CD14-positive monocyte (primary cell): ENCODE measurements at regions not wholly inside any gene's neighbourhood (a gene's known extent, or its start where the extent isn't known, plus 50 kb on each side); places are given as distances from the start of the nearest gene placed in this dataset.

Experiments
- DNase-seq, 3 donors: peaks; one replicate each; pipeline ENCODE4 v3.0.0-alpha.2; 2011 to 2022
- H2AFZ ChIP-seq: 2 replicates; pipeline ENCODE4 v1.6.0; 2012; ENCODE audit warnings: mild to moderate bottlenecking, low read depth, low read length, inconsistent platforms; ENCODE audit not compliant: insufficient read depth, poor library complexity, severe bottlenecking
- H3K27ac ChIP-seq, 2 donors: 1 replicate in 1 of 2; 2 replicates in 1 of 2; pipeline ENCODE4 v1.5.1; 2012 to 2013; ENCODE audit warnings: low read length in 2 of 2, control low read depth in 1 of 2, inconsistent platforms in 1 of 2, low read depth in 1 of 2, mild to moderate bottlenecking in 1 of 2
- H3K27me3 ChIP-seq, 2 donors: one replicate each; pipeline versions ENCODE4 v1.6.0 to v1.6.1; 2011 to 2013; ENCODE audit warnings: low read length in 2 of 2; ENCODE audit not compliant: control insufficient read depth in 2 of 2, insufficient read depth in 2 of 2
- H3K36me3 ChIP-seq, 2 donors: replicated peaks in 1 of 2; 1 replicate in 1 of 2; 2 replicates in 1 of 2; pipeline versions ENCODE4 v1.5.1 to v1.6.1; 2012 to 2013; ENCODE audit warnings: low read length in 2 of 2, control low read depth in 1 of 2, inconsistent platforms in 1 of 2, mild to moderate bottlenecking in 1 of 2; ENCODE audit not compliant: insufficient read depth in 2 of 2, control insufficient read depth in 1 of 2
- H3K4me1 ChIP-seq, 2 donors: 1 replicate in 1 of 2; 2 replicates in 1 of 2; pipeline versions ENCODE4 v1.5.1 to v1.6.1; 2012 to 2013; ENCODE audit warnings: low read length in 2 of 2, control low read depth in 1 of 2, inconsistent platforms in 1 of 2, mild to moderate bottlenecking in 1 of 2, moderate library complexity in 1 of 2; ENCODE audit not compliant: insufficient read depth in 2 of 2, control insufficient read depth in 1 of 2
- H3K4me2 ChIP-seq: replicated peaks from 2 replicates; pipeline ENCODE3; 2012; ENCODE audit warnings: low read length, moderate library complexity, mild to moderate bottlenecking; ENCODE audit not compliant: poor library complexity, severe bottlenecking; ENCODE audit errors: extremely low read depth
- H3K4me3 ChIP-seq, 3 experiments: fragments of 200-600 bp in 1 of 3; sonication (generic) in 1 of 3; replicated peaks in 1 of 3; 1 replicate in 2 of 3; 2 replicates in 1 of 3; pipeline ENCODE4 v1.5.1; 2011 to 2013; ENCODE audit warnings: low read length in 3 of 3, mild to moderate bottlenecking in 3 of 3, control low read depth in 2 of 3, low read depth in 2 of 3, inconsistent platforms in 1 of 3, moderate library complexity in 1 of 3
- H3K79me2 ChIP-seq: 2 replicates; pipeline ENCODE4 v1.6.0; 2012; ENCODE audit warnings: mild to moderate bottlenecking, control low read depth, inconsistent platforms, low read length, moderate library complexity; ENCODE audit not compliant: insufficient read depth
- H3K9ac ChIP-seq: 2 replicates; pipeline ENCODE4 v1.6.0; 2017; ENCODE audit warnings: low read length, mild to moderate bottlenecking; ENCODE audit not compliant: insufficient read depth, poor library complexity, severe bottlenecking
- H3K9me3 ChIP-seq, 2 donors: replicated peaks in 1 of 2; 1 replicate in 1 of 2; 2 replicates in 1 of 2; pipeline versions ENCODE4 v1.5.1 to v1.6.1; 2012 to 2013; ENCODE audit warnings: low read length in 2 of 2, control low read depth in 1 of 2; ENCODE audit not compliant: control insufficient read depth in 1 of 2, insufficient read depth in 1 of 2
- H4K20me1 ChIP-seq: 2 replicates; pipeline ENCODE4 v1.6.0; 2012; ENCODE audit warnings: mild to moderate bottlenecking, low read length, control low read depth, moderate library complexity; ENCODE audit not compliant: insufficient read depth
- H3K27ac Mint-ChIP-seq, 7 donors: one replicate each; pipeline ENCODE4 v1.8.0; 2020; ENCODE audit warnings: mild to moderate bottlenecking in 7 of 7, mixed read lengths in 7 of 7, moderate library complexity in 6 of 7, inconsistent platforms in 2 of 7
- H3K27me3 Mint-ChIP-seq, 3 donors: one replicate each; pipeline ENCODE4 v1.8.0; 2021 to 2022; ENCODE audit warnings: low read depth in 3 of 3, mild to moderate bottlenecking in 3 of 3, mixed read lengths in 3 of 3, moderate library complexity in 3 of 3, inconsistent platforms in 1 of 3
- H3K36me3 Mint-ChIP-seq, 2 donors: one replicate each; pipeline ENCODE4 v1.8.0; 2020; ENCODE audit warnings: mixed read lengths in 2 of 2, inconsistent platforms in 1 of 2, mild to moderate bottlenecking in 1 of 2
- H3K4me1 Mint-ChIP-seq: one replicate; pipeline ENCODE4 v1.8.0; 2020; ENCODE audit warnings: mild to moderate bottlenecking, mixed read lengths
- H3K4me3 Mint-ChIP-seq, 2 donors: one replicate each; pipeline ENCODE4 v1.8.0; 2020; ENCODE audit warnings: mild to moderate bottlenecking in 2 of 2, mixed read lengths in 2 of 2, moderate library complexity in 1 of 2
- H3K9me3 Mint-ChIP-seq, 7 donors: one replicate each; pipeline ENCODE4 v1.8.0; 2020 to 2022; ENCODE audit warnings: mixed read lengths in 7 of 7, mild to moderate bottlenecking in 6 of 7, moderate library complexity in 6 of 7, inconsistent platforms in 2 of 7
- CTCF ChIP-seq: fragments of 200-600 bp; IDR thresholded peaks from one replicate; pipeline ENCODE4 v1.8.0; 2022; ENCODE audit warnings: antibody characterized with exemption, mild to moderate bottlenecking
- WGBS: methylation state at CpG from one replicate; pipeline ENCODE4 v1.1.5; 2013; ENCODE audit warnings: missing lambda C conversion rate; ENCODE audit not compliant: insufficient coverage; 5-methylcytosine and 5-hydroxymethylcytosine counted together
- intact Hi-C, 2 donors: fragments of 100-400 bp; cut with micrococcal nuclease; formaldehyde crosslinking; loops; one replicate each; pipeline versions ENCODE4 v1.15.0 to v1.15.1; 2023

- peaks cover 0 to 3% (median 0%) of the 10 kb centered on the region in 7 donors for H3K9me3 Mint-ChIP-seq
- Histone ChIP-seq H3K4me1 (peaks cover 16 to 17% of the 10 kb centered on the region in 2 donors), H3K4me3 (no peak overlapping the region), H3K9ac (no peak overlapping the region), H2AFZ (no peak overlapping the region), H3K9me3 (peaks cover 0 to 5% of the 10 kb centered on the region in 2 donors), H3K27ac (no peak overlapping the region), H3K79me2 (no peaks in the 10 kb centered on the region), H3K27me3 (no peaks in the 10 kb centered on the region), H3K36me3 (no peaks in the 10 kb centered on the region), H3K4me2 (no peak overlapping the region), H4K20me1 (no peaks in the 10 kb centered on the region)
- DNase-seq = no peak
- peak overlapping the region in 1 of 7 donors; percentile 5 for H3K27ac Mint-ChIP-seq
- intact Hi-C loops = no loop called here
- H3K4me1 Mint-ChIP-seq = peaks cover 31% of the 10 kb centered on the region
- no peak overlapping the region for H3K4me3 Mint-ChIP-seq
- no peaks in the 10 kb centered on the region for H3K36me3 Mint-ChIP-seq
- WGBS = 90% methylated on average over 11 of the region's 14 CpGs
- peaks cover 3 to 8% (median 4%) of the 10 kb centered on the region in 3 donors for H3K27me3 Mint-ChIP-seq
- TF ChIP-seq CTCF = no peak
Observed at GRCh38 chr11:69396051-69396947, 85.2 kb upstream of the LINC01488 start.

- no peak for DNase-seq
- no peak overlapping the region for H2AFZ ChIP-seq
- 100% methylated on average over 1 of the region's 2 CpGs for WGBS
Observed at GRCh38 chr11:69396948-69397307, 84.5 kb upstream of the LINC01488 start.

More at GRCh38 chr11:69396948-69397307, 84.5 kb upstream of the LINC01488 start:
- Histone ChIP-seq H4K20me1 (no peaks in the 10 kb centered on the region), H3K4me2 (no peak overlapping the region), H3K9me3 (peaks cover 0 to 5% of the 10 kb centered on the region in 2 donors), H3K79me2 (no peaks in the 10 kb centered on the region), H3K4me3 (no peak overlapping the region), H3K27me3 (no peaks in the 10 kb centered on the region), H3K36me3 (no peaks in the 10 kb centered on the region), H3K27ac (no peak overlapping the region), H3K9ac (no peak overlapping the region), H3K4me1 (peaks cover 22 to 23% of the 10 kb centered on the region in 2 donors)
- peaks cover 37% of the 10 kb centered on the region for H3K4me1 Mint-ChIP-seq
- no peak overlapping the region for H3K4me3 Mint-ChIP-seq
- no peak overlapping the region for H3K27ac Mint-ChIP-seq
- intact Hi-C loops = no loop called here
- TF ChIP-seq CTCF = no peak
- H3K27me3 Mint-ChIP-seq = peaks cover 3 to 4% (median 3%) of the 10 kb centered on the region in 3 donors
- H3K36me3 Mint-ChIP-seq = no peaks in the 10 kb centered on the region
- peaks cover 0 to 4% (median 0%) of the 10 kb centered on the region in 7 donors for H3K9me3 Mint-ChIP-seq
